ENCODE measurements at regions not wholly inside any gene's neighbourhood (a gene's known extent, or its start where the extent isn't known, plus 50 kb on each side); places are given as distances from the start of the nearest gene placed in this dataset.

- Histone ChIP-seq H3K27me3 (no peaks in the 10 kb centered on the region), H3K27ac (no peak overlapping the region), H3K36me3 (no peaks in the 10 kb centered on the region), H3K4me3 (no peak overlapping the region), H3K4me1 (no peaks in the 10 kb centered on the region), H3K9me3 (no peaks in the 10 kb centered on the region)
- intact Hi-C loops (cut with DNase I; ENCODE audit: low total_unique reads) = no loop called here
- no peak for TF ChIP-seq CTCF (IDR thresholded peaks at IDR 0.05)
- no peak for TF ChIP-seq POLR2AphosphoS5 (IDR thresholded peaks at IDR 0.05)
- no peak for TF ChIP-seq POLR2A (IDR thresholded peaks at IDR 0.05)
- no peak for DNase-seq (ENCODE audit: low spot score in 2 of 2)
Measured at GRCh38 chr5:113788141-113788655, 274.7 kb downstream of the YTHDC2 start.

- no peak overlapping the region for H3K4me3 ChIP-seq
- intact Hi-C loops (cut with DNase I; ENCODE audit: low total_unique reads) = no loop called here
- TF ChIP-seq POLR2AphosphoS5 (IDR thresholded peaks at IDR 0.05) = no peak
- H3K4me1 ChIP-seq = no peaks in the 10 kb centered on the region
- H3K27ac ChIP-seq = no peak overlapping the region
- DNase-seq (ENCODE audit: low spot score in 2 of 2) = no peak
- no peaks in the 10 kb centered on the region for H3K9me3 ChIP-seq
- no peaks in the 10 kb centered on the region for H3K36me3 ChIP-seq
- no peaks in the 10 kb centered on the region for H3K27me3 ChIP-seq
Measured at GRCh38 chr5:113789769-113790168, 276.3 kb downstream of the YTHDC2 start.

- H3K27me3 ChIP-seq = no peaks in the 10 kb centered on the region
- TF ChIP-seq POLR2AphosphoS5 (IDR thresholded peaks at IDR 0.05) (no peak), CTCF (IDR thresholded peaks at IDR 0.05) (no peak), POLR2A (IDR thresholded peaks at IDR 0.05) (no peak)
- H3K36me3 ChIP-seq = no peaks in the 10 kb centered on the region
- no peak overlapping the region for H3K27ac ChIP-seq
- DNase-seq (ENCODE audit: low spot score in 2 of 2) = no peak
- no peak overlapping the region for H3K4me3 ChIP-seq
- intact Hi-C loops (cut with DNase I; ENCODE audit: low total_unique reads) = no loop called here
- H3K4me1 ChIP-seq = no peaks in the 10 kb centered on the region
- no peaks in the 10 kb centered on the region for H3K9me3 ChIP-seq
Measured at GRCh38 chr5:113792806-113793205, 279.3 kb downstream of the YTHDC2 start.

GRCh38 chr5:113794981-113795380 is 281.5 kb downstream of the YTHDC2 start:
- H3K4me3 ChIP-seq = no peak overlapping the region
- no peak overlapping the region for H3K27ac ChIP-seq
- peaks cover 0 to 9% of the 10 kb centered on the region in 2 donors for H3K27me3 ChIP-seq
- intact Hi-C loops (cut with DNase I; ENCODE audit: low total_unique reads) = no loop called here
- H3K9me3 ChIP-seq = no peaks in the 10 kb centered on the region
- TF ChIP-seq CTCF (IDR thresholded peaks at IDR 0.05) = no peak
- TF ChIP-seq POLR2AphosphoS5 (IDR thresholded peaks at IDR 0.05) = no peak
- TF ChIP-seq POLR2A (IDR thresholded peaks at IDR 0.05) = no peak
- no peak for DNase-seq (ENCODE audit: low spot score in 2 of 2)
- H3K4me1 ChIP-seq = no peaks in the 10 kb centered on the region
- no peaks in the 10 kb centered on the region for H3K36me3 ChIP-seq

GRCh38 chr5:113800686-113801085 is 287.2 kb downstream of the YTHDC2 start:
- Histone ChIP-seq H3K27me3 (peaks cover 0 to 13% of the 10 kb centered on the region in 2 donors), H3K36me3 (no peaks in the 10 kb centered on the region), H3K4me1 (no peaks in the 10 kb centered on the region), H3K9me3 (no peaks in the 10 kb centered on the region), H3K4me3 (no peak overlapping the region), H3K27ac (no peak overlapping the region)
- intact Hi-C loops (cut with DNase I; ENCODE audit: low total_unique reads) = no loop called here
- no peak for DNase-seq (ENCODE audit: low spot score in 2 of 2)
- no peak for TF ChIP-seq POLR2A (IDR thresholded peaks at IDR 0.05)
- TF ChIP-seq CTCF (IDR thresholded peaks at IDR 0.05) = no peak
- no peak for TF ChIP-seq POLR2AphosphoS5 (IDR thresholded peaks at IDR 0.05)

- H3K27ac ChIP-seq = no peak overlapping the region
- H3K4me1 ChIP-seq = peaks cover 0 to 6% of the 10 kb centered on the region in 2 donors
- intact Hi-C loops (cut with DNase I; ENCODE audit: low total_unique reads) = no loop called here
- TF ChIP-seq CTCF (IDR thresholded peaks at IDR 0.05) = no peak
- no peaks in the 10 kb centered on the region for H3K36me3 ChIP-seq
- DNase-seq (ENCODE audit: low spot score in 2 of 2) = no peak
- H3K27me3 ChIP-seq = peaks cover 0 to 4% of the 10 kb centered on the region in 2 donors
- H3K4me3 ChIP-seq = no peak overlapping the region
- no peaks in the 10 kb centered on the region for H3K9me3 ChIP-seq
Measured at GRCh38 chr5:113804264-113804663, 290.8 kb downstream of the YTHDC2 start.

Data from breast epithelium (tissue), 4 donors.